ENCODE measurements at regions not wholly inside any gene's neighbourhood (a gene's known extent, or its start where the extent isn't known, plus 50 kb on each side); places are given as distances from the start of the nearest gene placed in this dataset.

GRCh38 chr5:6273749-6274148 is 104.6 kb downstream of the MED10 start:
- H3K9me3 ChIP-seq (ENCODE audit: low read depth, low read length, poor library complexity, severe bottlenecking), result no peaks in the 10 kb centered on the region
- H3K27me3 ChIP-seq (replicated peaks; ENCODE audit: insufficient read depth, low read depth, low read length, poor library complexity), result peaks cover 8% of the 10 kb centered on the region
- BruUV-seq (replicated peaks), result no TSS peak
- H3K4me1 ChIP-seq (ENCODE audit: insufficient read depth, low read length, poor library complexity, severe bottlenecking), result no peaks in the 10 kb centered on the region
- TF ChIP-seq CTCF (conservative IDR thresholded peaks at IDR 0.05; ENCODE audit: low read depth, low read length) (no peak), EZH2 (IDR thresholded peaks at IDR 0.05; ENCODE audit: borderline replicate concordance, low read depth, low read length, poor library complexity, severe bottlenecking) (no peak)
- no peak for DNase-seq (ENCODE audit: low spot score)
- ChIA-PET POLR2A (ENCODE audit: low non-redundant PET) (no interaction called here), CTCF (no interaction called here)
- H3K36me3 ChIP-seq (ENCODE audit: insufficient read depth, low read length, poor library complexity, severe bottlenecking), result no peaks in the 10 kb centered on the region
- no peak overlapping the region for H3K27ac ChIP-seq (ENCODE audit: low read depth, low read length, poor library complexity, severe bottlenecking)
- intact Hi-C loops (cut with micrococcal nuclease; ENCODE audit: unreplicated experiment), result no loop called here
- H3K4me3 ChIP-seq (ENCODE audit: low read depth, low read length, poor library complexity, severe bottlenecking), result no peak overlapping the region

GRCh38 chr5:6273090-6273735 is 105.1 kb downstream of the MED10 start:
- POLR2A ChIA-PET (ENCODE audit: low non-redundant PET), result no interaction called here
- Histone ChIP-seq H3K27ac (ENCODE audit: low read depth, low read length, poor library complexity, severe bottlenecking) (no peak overlapping the region), H3K36me3 (ENCODE audit: insufficient read depth, low read length, poor library complexity, severe bottlenecking) (no peaks in the 10 kb centered on the region), H3K4me3 (ENCODE audit: low read depth, low read length, poor library complexity, severe bottlenecking) (no peak overlapping the region), H3K27me3 (replicated peaks; ENCODE audit: insufficient read depth, low read depth, low read length, poor library complexity) (peaks cover 8% of the 10 kb centered on the region), H3K4me1 (ENCODE audit: insufficient read depth, low read length, poor library complexity, severe bottlenecking) (no peaks in the 10 kb centered on the region), H3K9me3 (ENCODE audit: low read depth, low read length, poor library complexity, severe bottlenecking) (no peaks in the 10 kb centered on the region)
- DNase-seq (ENCODE audit: low spot score), result no peak
- TF ChIP-seq EZH2 (IDR thresholded peaks at IDR 0.05; ENCODE audit: borderline replicate concordance, low read depth, low read length, poor library complexity, severe bottlenecking), result no peak
- intact Hi-C loops (cut with micrococcal nuclease; ENCODE audit: unreplicated experiment), result no loop called here
- BruUV-seq (replicated peaks), result no TSS peak
- CTCF ChIA-PET, result no interaction called here

- H3K27me3 ChIP-seq (replicated peaks; ENCODE audit: insufficient read depth, low read depth, low read length, poor library complexity), result peaks cover 24% of the 10 kb centered on the region
- TF ChIP-seq EZH2 (IDR thresholded peaks at IDR 0.05; ENCODE audit: borderline replicate concordance, low read depth, low read length, poor library complexity, severe bottlenecking), result no peak
- no peak for TF ChIP-seq CTCF (conservative IDR thresholded peaks at IDR 0.05; ENCODE audit: low read depth, low read length)
- ChIA-PET POLR2A (ENCODE audit: low non-redundant PET) (no interaction called here), CTCF (no interaction called here)
- H3K4me1 ChIP-seq (ENCODE audit: insufficient read depth, low read length, poor library complexity, severe bottlenecking), result no peaks in the 10 kb centered on the region
- no peak overlapping the region for H3K27ac ChIP-seq (ENCODE audit: low read depth, low read length, poor library complexity, severe bottlenecking)
- BruUV-seq (replicated peaks), result no TSS peak
- H3K4me3 ChIP-seq (ENCODE audit: low read depth, low read length, poor library complexity, severe bottlenecking), result no peak overlapping the region
- no peaks in the 10 kb centered on the region for H3K9me3 ChIP-seq (ENCODE audit: low read depth, low read length, poor library complexity, severe bottlenecking)
- DNase-seq (ENCODE audit: low spot score), result no peak
- intact Hi-C loops (cut with micrococcal nuclease; ENCODE audit: unreplicated experiment), result no loop called here
- no peaks in the 10 kb centered on the region for H3K36me3 ChIP-seq (ENCODE audit: insufficient read depth, low read length, poor library complexity, severe bottlenecking)
Observed at GRCh38 chr5:6269925-6270324, 108.4 kb downstream of the MED10 start.

GRCh38 chr5:6266671-6267197 is 111.6 kb downstream of the MED10 start:
- no TSS peak for BruUV-seq (replicated peaks)
- Histone ChIP-seq H3K36me3 (ENCODE audit: insufficient read depth, low read length, poor library complexity, severe bottlenecking) (no peaks in the 10 kb centered on the region), H3K27ac (ENCODE audit: low read depth, low read length, poor library complexity, severe bottlenecking) (no peak overlapping the region), H3K4me1 (ENCODE audit: insufficient read depth, low read length, poor library complexity, severe bottlenecking) (no peaks in the 10 kb centered on the region), H3K27me3 (replicated peaks; ENCODE audit: insufficient read depth, low read depth, low read length, poor library complexity) (peaks cover 24% of the 10 kb centered on the region), H3K9me3 (ENCODE audit: low read depth, low read length, poor library complexity, severe bottlenecking) (no peaks in the 10 kb centered on the region), H3K4me3 (ENCODE audit: low read depth, low read length, poor library complexity, severe bottlenecking) (no peak overlapping the region)
- ChIA-PET POLR2A (ENCODE audit: low non-redundant PET) (no interaction called here), CTCF (no interaction called here)
- DNase-seq (ENCODE audit: low spot score), result no peak
- intact Hi-C loops (cut with micrococcal nuclease; ENCODE audit: unreplicated experiment), result no loop called here
- no peak for TF ChIP-seq CTCF (conservative IDR thresholded peaks at IDR 0.05; ENCODE audit: low read depth, low read length)
- TF ChIP-seq EZH2 (IDR thresholded peaks at IDR 0.05; ENCODE audit: borderline replicate concordance, low read depth, low read length, poor library complexity, severe bottlenecking), result no peak
